GM23338 (cell line): ENCODE measurements at regions not wholly inside any gene's neighbourhood (a gene's known extent, or its start where the extent isn't known, plus 50 kb on each side); places are given as distances from the start of the nearest gene placed in this dataset.

Experiments used
- ATAC-seq: fragments of 200-7000 bp; cut with Tn5 transposase; 3 replicates; pipeline ENCODE4 v1.9.1; 2020
- DNase-seq: peaks from one replicate; pipeline ENCODE4 v3.0.0-alpha.2; 2015; ENCODE audit warnings: low spot score
- H2AFZ ChIP-seq: fragments of 200-600 bp; sonication (generic); 2 replicates; pipeline ENCODE4 v1.8.0; 2016; ENCODE audit warnings: antibody characterized with exemption, mild to moderate bottlenecking, moderate library complexity
- H3F3A ChIP-seq: fragments of 200-600 bp; sonication (generic); replicated peaks from 2 replicates; pipeline ENCODE4 v1.8.0; 2017; ENCODE audit warnings: antibody characterized with exemption, mixed run types, low read depth
- H3K27ac ChIP-seq: fragments of 200-600 bp; sonication (generic); 2 replicates; pipeline ENCODE4 v1.6.1; 2016; ENCODE audit warnings: low read depth
- H3K27me3 ChIP-seq: fragments of 200-600 bp; sonication (generic); 2 replicates; pipeline ENCODE4 v1.8.0; 2016; ENCODE audit warnings: mild to moderate bottlenecking, mixed run types, moderate library complexity; ENCODE audit not compliant: insufficient read depth
- H3K36me3 ChIP-seq: fragments of 200-600 bp; sonication (generic); 2 replicates; pipeline ENCODE4 v1.8.0; 2016; ENCODE audit warnings: mild to moderate bottlenecking; ENCODE audit not compliant: insufficient read depth
- H3K4me1 ChIP-seq: fragments of 200-600 bp; sonication (generic); 2 replicates; pipeline ENCODE4 v1.8.0; 2016; ENCODE audit warnings: mild to moderate bottlenecking, moderate library complexity; ENCODE audit not compliant: insufficient read depth
- H3K4me2 ChIP-seq: fragments of 200-600 bp; sonication (generic); 2 replicates; pipeline ENCODE4 v1.7.1; 2017; ENCODE audit warnings: mixed run types
- H3K4me3 ChIP-seq: fragments of 200-600 bp; sonication (generic); 2 replicates; pipeline ENCODE4 v1.6.1; 2016; ENCODE audit warnings: mixed run types
- H3K79me2 ChIP-seq: fragments of 200-600 bp; sonication (generic); replicated peaks from 2 replicates; pipeline ENCODE4 v1.8.0; 2017; ENCODE audit warnings: mild to moderate bottlenecking; ENCODE audit not compliant: insufficient read depth
- H3K9me2 ChIP-seq: fragments of 200-600 bp; sonication (generic); 2 replicates; pipeline ENCODE4 v1.8.0; 2017; ENCODE audit not compliant: insufficient read depth
- H4K20me1 ChIP-seq: fragments of 200-600 bp; sonication (generic); replicated peaks from 2 replicates; pipeline ENCODE4 v1.8.0; 2017; ENCODE audit warnings: mild to moderate bottlenecking; ENCODE audit not compliant: insufficient read depth
- H3K27ac Mint-ChIP-seq: 2 replicates; pipeline ENCODE4 v1.8.0; 2020; ENCODE audit warnings: inconsistent platforms, mild to moderate bottlenecking, moderate library complexity, mixed read lengths
- H3K27me3 Mint-ChIP-seq: 3 replicates; pipeline ENCODE4 v1.8.0; 2022; ENCODE audit warnings: low read depth, mild to moderate bottlenecking, moderate library complexity, mixed read lengths, inconsistent platforms; ENCODE audit not compliant: insufficient read depth, poor library complexity
- H3K36me3 Mint-ChIP-seq: 3 replicates; pipeline ENCODE4 v1.8.0; 2021; ENCODE audit warnings: low read depth, mild to moderate bottlenecking, inconsistent platforms, moderate library complexity, mixed read lengths
- H3K4me1 Mint-ChIP-seq: 3 replicates; pipeline ENCODE4 v1.8.0; 2020; ENCODE audit warnings: mild to moderate bottlenecking, inconsistent platforms, mixed read lengths
- H3K4me3 Mint-ChIP-seq: 3 replicates; pipeline ENCODE4 v1.8.0; 2021; ENCODE audit warnings: moderate library complexity, mild to moderate bottlenecking, inconsistent platforms, mixed read lengths
- H3K9me3 Mint-ChIP-seq: 3 replicates; pipeline ENCODE4 v1.8.0; 2020; ENCODE audit warnings: moderate library complexity, mild to moderate bottlenecking, inconsistent platforms, mixed read lengths
- EZH2 ChIP-seq: fragments of 200-600 bp; sonication (generic); IDR thresholded peaks from one replicate; pipeline ENCODE4 v1.8.0; 2017; ENCODE audit warnings: antibody characterized with exemption, mild to moderate bottlenecking, low read depth; ENCODE audit not compliant: unreplicated experiment
- NANOG ChIP-seq: IDR thresholded peaks from 2 replicates; pipeline ENCODE4 v1.6.1; 2016; ENCODE audit warnings: antibody characterized with exemption, borderline replicate concordance
- POLR2AphosphoS5 ChIP-seq: IDR thresholded peaks from 2 replicates; pipeline ENCODE4 v1.6.1; 2016; ENCODE audit warnings: antibody characterized with exemption, low read depth
- ZNF331 ChIP-seq: fragments of 250-450 bp; sonication (Bioruptor Pico); IDR thresholded peaks from 2 replicates; pipeline ENCODE4 v1.5.0; 2020; ENCODE audit warnings: low read depth, mild to moderate bottlenecking, moderate library complexity
- TF ChIP-seq, protein P1 (sequence below): fragments of 250-450 bp; sonication (Bioruptor Pico); IDR thresholded peaks from 2 replicates; pipeline ENCODE4 v1.5.0; 2020; ENCODE audit warnings: mild to moderate bottlenecking, moderate library complexity
- TF ChIP-seq, protein P2 (sequence below): IDR thresholded peaks from 2 replicates; pipeline ENCODE4 v1.6.1; 2016; ENCODE audit warnings: antibody characterized with exemption
- TF ChIP-seq, protein P3 (sequence below), 2 experiments: fragments of 200-600 bp in 1 of 2; sonication (generic) in 1 of 2; conservative IDR thresholded peaks; 2 replicates each; pipeline versions ENCODE4 v1.5.1 to v1.6.1; 2016 to 2017; ENCODE audit warnings: antibody characterized with exemption in 2 of 2, low read depth in 2 of 2, mild to moderate bottlenecking in 2 of 2, moderate library complexity in 1 of 2
- TF ChIP-seq, protein P4 (sequence below): IDR thresholded peaks from one replicate; pipeline ENCODE4 v1.6.1; 2018; ENCODE audit warnings: antibody characterized with exemption; ENCODE audit not compliant: unreplicated experiment

DNA sequence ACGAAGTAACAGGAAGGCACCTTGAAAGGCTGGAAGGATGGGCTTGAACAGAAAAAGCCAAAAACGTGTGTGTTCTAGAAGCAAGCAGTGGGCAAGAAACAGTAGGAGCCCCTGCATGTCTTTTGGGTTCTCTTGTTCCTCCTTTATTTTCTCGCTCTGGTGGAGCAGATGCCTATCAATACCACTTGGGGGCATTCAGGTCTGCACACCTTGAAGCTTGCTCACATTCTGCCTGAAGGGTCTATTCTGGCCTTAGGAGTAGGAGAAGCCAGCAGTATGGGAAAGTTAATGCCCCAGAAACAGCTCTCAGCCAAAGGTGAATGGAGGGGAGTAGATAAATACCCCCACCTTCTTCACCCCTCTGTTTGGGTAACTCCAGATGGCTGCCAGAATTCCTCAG is 204.5 kb downstream of the TXNL1 start (continued):
- TF ChIP-seq, protein P1, sequence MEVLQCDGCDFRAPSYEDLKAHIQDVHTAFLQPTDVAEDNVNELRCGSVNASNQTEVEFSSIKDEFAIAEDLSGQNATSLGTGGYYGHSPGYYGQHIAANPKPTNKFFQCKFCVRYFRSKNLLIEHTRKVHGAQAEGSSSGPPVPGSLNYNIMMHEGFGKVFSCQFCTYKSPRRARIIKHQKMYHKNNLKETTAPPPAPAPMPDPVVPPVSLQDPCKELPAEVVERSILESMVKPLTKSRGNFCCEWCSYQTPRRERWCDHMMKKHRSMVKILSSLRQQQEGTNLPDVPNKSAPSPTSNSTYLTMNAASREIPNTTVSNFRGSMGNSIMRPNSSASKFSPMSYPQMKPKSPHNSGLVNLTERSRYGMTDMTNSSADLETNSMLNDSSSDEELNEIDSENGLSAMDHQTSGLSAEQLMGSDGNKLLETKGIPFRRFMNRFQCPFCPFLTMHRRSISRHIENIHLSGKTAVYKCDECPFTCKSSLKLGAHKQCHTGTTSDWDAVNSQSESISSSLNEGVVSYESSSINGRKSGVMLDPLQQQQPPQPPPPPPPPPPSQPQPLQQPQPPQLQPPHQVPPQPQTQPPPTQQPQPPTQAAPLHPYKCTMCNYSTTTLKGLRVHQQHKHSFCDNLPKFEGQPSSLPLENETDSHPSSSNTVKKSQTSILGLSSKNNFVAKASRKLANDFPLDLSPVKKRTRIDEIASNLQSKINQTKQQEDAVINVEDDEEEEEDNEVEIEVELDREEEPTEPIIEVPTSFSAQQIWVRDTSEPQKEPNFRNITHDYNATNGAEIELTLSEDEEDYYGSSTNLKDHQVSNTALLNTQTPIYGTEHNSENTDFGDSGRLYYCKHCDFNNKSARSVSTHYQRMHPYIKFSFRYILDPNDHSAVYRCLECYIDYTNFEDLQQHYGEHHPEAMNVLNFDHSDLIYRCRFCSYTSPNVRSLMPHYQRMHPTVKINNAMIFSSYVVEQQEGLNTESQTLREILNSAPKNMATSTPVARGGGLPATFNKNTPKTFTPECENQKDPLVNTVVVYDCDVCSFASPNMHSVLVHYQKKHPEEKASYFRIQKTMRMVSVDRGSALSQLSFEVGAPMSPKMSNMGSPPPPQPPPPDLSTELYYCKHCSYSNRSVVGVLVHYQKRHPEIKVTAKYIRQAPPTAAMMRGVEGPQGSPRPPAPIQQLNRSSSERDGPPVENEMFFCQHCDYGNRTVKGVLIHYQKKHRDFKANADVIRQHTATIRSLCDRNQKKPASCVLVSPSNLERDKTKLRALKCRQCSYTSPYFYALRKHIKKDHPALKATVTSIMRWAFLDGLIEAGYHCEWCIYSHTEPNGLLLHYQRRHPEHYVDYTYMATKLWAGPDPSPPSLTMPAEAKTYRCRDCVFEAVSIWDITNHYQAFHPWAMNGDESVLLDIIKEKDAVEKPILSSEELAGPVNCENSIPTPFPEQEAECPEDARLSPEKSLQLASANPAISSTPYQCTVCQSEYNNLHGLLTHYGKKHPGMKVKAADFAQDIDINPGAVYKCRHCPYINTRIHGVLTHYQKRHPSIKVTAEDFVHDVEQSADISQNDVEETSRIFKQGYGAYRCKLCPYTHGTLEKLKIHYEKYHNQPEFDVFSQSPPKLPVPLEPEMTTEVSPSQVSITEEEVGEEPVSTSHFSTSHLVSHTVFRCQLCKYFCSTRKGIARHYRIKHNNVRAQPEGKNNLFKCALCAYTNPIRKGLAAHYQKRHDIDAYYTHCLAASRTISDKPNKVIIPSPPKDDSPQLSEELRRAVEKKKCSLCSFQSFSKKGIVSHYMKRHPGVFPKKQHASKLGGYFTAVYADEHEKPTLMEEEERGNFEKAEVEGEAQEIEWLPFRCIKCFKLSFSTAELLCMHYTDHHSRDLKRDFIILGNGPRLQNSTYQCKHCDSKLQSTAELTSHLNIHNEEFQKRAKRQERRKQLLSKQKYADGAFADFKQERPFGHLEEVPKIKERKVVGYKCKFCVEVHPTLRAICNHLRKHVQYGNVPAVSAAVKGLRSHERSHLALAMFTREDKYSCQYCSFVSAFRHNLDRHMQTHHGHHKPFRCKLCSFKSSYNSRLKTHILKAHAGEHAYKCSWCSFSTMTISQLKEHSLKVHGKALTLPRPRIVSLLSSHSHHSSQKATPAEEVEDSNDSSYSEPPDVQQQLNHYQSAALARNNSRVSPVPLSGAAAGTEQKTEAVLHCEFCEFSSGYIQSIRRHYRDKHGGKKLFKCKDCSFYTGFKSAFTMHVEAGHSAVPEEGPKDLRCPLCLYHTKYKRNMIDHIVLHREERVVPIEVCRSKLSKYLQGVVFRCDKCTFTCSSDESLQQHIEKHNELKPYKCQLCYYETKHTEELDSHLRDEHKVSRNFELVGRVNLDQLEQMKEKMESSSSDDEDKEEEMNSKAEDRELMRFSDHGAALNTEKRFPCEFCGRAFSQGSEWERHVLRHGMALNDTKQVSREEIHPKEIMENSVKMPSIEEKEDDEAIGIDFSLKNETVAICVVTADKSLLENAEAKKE (CRISPR knock-in tag): no peak
- no peak for TF ChIP-seq EZH2

DNA sequence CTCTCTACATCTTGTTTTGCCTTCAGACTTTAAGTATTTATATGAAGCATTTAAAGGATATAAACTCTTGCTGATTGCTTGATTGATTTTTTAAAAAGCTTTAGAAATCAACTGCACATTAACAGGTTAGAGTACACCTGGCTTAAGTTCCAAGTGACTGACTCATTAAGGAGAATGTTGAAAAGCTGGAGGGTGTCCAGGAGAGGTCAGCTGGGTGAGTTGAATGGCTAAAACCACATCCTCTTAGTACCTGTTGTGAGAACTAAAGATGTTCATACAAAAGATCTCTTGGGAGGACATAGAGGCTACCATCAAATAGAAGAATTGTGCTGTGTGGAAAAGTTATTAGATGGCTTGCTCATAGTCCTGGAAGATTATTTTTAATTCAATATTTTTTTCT is 206.8 kb downstream of the TXNL1 start:
- peaks cover 6% of the 10 kb centered on the region; the same call in 2 of the 3 replicates for H3K4me1 Mint-ChIP-seq
- DNase-seq: no peak
- H3K79me2 ChIP-seq: no peaks in the 10 kb centered on the region
- H3K9me2 ChIP-seq: peaks cover 18% of the 10 kb centered on the region
- peaks cover 3% of the 10 kb centered on the region; the same call in 1 of the 3 replicates for H3K36me3 Mint-ChIP-seq
- no peaks in the 10 kb centered on the region for H3K36me3 ChIP-seq
- H3K9me3 Mint-ChIP-seq: peaks cover 16% of the 10 kb centered on the region
- no peaks in the 10 kb centered on the region for H4K20me1 ChIP-seq
- no peaks in the 10 kb centered on the region for H3F3A ChIP-seq
- no peak overlapping the region for H3K27ac Mint-ChIP-seq
- ATAC-seq: no peak
- H3K4me1 ChIP-seq: no peaks in the 10 kb centered on the region
- H3K27me3 Mint-ChIP-seq: no peaks in the 10 kb centered on the region
- no peaks in the 10 kb centered on the region for H3K27me3 ChIP-seq
- H3K4me3 Mint-ChIP-seq: no peak overlapping the region
- no peak overlapping the region for H3K4me2 ChIP-seq
- H3K27ac ChIP-seq: no peak overlapping the region
- no peak overlapping the region for H2AFZ ChIP-seq
- no peak overlapping the region for H3K4me3 ChIP-seq
- TF ChIP-seq, protein P2, sequence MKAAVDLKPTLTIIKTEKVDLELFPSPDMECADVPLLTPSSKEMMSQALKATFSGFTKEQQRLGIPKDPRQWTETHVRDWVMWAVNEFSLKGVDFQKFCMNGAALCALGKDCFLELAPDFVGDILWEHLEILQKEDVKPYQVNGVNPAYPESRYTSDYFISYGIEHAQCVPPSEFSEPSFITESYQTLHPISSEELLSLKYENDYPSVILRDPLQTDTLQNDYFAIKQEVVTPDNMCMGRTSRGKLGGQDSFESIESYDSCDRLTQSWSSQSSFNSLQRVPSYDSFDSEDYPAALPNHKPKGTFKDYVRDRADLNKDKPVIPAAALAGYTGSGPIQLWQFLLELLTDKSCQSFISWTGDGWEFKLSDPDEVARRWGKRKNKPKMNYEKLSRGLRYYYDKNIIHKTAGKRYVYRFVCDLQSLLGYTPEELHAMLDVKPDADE: no peak
- TF ChIP-seq POLR2AphosphoS5 (no peak), ZNF331 (CRISPR knock-in tag) (no peak), EZH2 (no peak), NANOG (no peak)
- TF ChIP-seq, protein P3, sequence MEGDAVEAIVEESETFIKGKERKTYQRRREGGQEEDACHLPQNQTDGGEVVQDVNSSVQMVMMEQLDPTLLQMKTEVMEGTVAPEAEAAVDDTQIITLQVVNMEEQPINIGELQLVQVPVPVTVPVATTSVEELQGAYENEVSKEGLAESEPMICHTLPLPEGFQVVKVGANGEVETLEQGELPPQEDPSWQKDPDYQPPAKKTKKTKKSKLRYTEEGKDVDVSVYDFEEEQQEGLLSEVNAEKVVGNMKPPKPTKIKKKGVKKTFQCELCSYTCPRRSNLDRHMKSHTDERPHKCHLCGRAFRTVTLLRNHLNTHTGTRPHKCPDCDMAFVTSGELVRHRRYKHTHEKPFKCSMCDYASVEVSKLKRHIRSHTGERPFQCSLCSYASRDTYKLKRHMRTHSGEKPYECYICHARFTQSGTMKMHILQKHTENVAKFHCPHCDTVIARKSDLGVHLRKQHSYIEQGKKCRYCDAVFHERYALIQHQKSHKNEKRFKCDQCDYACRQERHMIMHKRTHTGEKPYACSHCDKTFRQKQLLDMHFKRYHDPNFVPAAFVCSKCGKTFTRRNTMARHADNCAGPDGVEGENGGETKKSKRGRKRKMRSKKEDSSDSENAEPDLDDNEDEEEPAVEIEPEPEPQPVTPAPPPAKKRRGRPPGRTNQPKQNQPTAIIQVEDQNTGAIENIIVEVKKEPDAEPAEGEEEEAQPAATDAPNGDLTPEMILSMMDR (conservative IDR thresholded peaks at IDR 0.05; ENCODE audit: low read depth in 2 of 2): no peak
- TF ChIP-seq, protein P4, sequence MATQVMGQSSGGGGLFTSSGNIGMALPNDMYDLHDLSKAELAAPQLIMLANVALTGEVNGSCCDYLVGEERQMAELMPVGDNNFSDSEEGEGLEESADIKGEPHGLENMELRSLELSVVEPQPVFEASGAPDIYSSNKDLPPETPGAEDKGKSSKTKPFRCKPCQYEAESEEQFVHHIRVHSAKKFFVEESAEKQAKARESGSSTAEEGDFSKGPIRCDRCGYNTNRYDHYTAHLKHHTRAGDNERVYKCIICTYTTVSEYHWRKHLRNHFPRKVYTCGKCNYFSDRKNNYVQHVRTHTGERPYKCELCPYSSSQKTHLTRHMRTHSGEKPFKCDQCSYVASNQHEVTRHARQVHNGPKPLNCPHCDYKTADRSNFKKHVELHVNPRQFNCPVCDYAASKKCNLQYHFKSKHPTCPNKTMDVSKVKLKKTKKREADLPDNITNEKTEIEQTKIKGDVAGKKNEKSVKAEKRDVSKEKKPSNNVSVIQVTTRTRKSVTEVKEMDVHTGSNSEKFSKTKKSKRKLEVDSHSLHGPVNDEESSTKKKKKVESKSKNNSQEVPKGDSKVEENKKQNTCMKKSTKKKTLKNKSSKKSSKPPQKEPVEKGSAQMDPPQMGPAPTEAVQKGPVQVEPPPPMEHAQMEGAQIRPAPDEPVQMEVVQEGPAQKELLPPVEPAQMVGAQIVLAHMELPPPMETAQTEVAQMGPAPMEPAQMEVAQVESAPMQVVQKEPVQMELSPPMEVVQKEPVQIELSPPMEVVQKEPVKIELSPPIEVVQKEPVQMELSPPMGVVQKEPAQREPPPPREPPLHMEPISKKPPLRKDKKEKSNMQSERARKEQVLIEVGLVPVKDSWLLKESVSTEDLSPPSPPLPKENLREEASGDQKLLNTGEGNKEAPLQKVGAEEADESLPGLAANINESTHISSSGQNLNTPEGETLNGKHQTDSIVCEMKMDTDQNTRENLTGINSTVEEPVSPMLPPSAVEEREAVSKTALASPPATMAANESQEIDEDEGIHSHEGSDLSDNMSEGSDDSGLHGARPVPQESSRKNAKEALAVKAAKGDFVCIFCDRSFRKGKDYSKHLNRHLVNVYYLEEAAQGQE: no peak
